ENCODE measurements at regions not wholly inside any gene's neighbourhood (a gene's known extent, or its start where the extent isn't known, plus 50 kb on each side); places are given as distances from the start of the nearest gene placed in this dataset.

GRCh38 chr16:51402298-51402697 lies 251.2 kb upstream of the SALL1 start:
- CTCF ChIA-PET = no interaction called here

GRCh38 chr16:51401673-51402072 lies 250.6 kb upstream of the SALL1 start:
- Histone ChIP-seq H3K9me3 (ENCODE audit: control insufficient read depth, insufficient read depth, low read length) (no peaks in the 10 kb centered on the region; the same call in 1 of the 2 replicates), H3K27ac (ENCODE audit: low read depth, low read length) (no peak overlapping the region), H3K4me3 (ENCODE audit: low read depth, low read length) (no peak overlapping the region), H3K27me3 (ENCODE audit: control insufficient read depth, insufficient read depth, low read length) (no peaks in the 10 kb centered on the region)
- ChIA-PET POLR2A (no interaction called here), CTCF (no interaction called here)
- DNase-seq (ENCODE audit: low read depth, low spot score) = no peak
- TF ChIP-seq, protein P1, sequence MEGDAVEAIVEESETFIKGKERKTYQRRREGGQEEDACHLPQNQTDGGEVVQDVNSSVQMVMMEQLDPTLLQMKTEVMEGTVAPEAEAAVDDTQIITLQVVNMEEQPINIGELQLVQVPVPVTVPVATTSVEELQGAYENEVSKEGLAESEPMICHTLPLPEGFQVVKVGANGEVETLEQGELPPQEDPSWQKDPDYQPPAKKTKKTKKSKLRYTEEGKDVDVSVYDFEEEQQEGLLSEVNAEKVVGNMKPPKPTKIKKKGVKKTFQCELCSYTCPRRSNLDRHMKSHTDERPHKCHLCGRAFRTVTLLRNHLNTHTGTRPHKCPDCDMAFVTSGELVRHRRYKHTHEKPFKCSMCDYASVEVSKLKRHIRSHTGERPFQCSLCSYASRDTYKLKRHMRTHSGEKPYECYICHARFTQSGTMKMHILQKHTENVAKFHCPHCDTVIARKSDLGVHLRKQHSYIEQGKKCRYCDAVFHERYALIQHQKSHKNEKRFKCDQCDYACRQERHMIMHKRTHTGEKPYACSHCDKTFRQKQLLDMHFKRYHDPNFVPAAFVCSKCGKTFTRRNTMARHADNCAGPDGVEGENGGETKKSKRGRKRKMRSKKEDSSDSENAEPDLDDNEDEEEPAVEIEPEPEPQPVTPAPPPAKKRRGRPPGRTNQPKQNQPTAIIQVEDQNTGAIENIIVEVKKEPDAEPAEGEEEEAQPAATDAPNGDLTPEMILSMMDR (IDR thresholded peaks at IDR 0.05; ENCODE audit: low read depth, low read length) = no peak

More at GRCh38 chr16:51402298-51402697, 251.2 kb upstream of the SALL1 start:
- no peak for DNase-seq (ENCODE audit: low read depth, low spot score)
- Histone ChIP-seq H3K9me3 (ENCODE audit: control insufficient read depth, insufficient read depth, low read length) (no peaks in the 10 kb centered on the region; the same call in 1 of the 2 replicates), H3K27ac (ENCODE audit: low read depth, low read length) (no peak overlapping the region), H3K4me3 (ENCODE audit: low read depth, low read length) (no peak overlapping the region), H3K27me3 (ENCODE audit: control insufficient read depth, insufficient read depth, low read length) (no peaks in the 10 kb centered on the region)
- TF ChIP-seq, protein P1 (IDR thresholded peaks at IDR 0.05; ENCODE audit: low read depth, low read length) = no peak
- POLR2A ChIA-PET = no interaction called here

- no peak for DNase-seq (ENCODE audit: low read depth, low spot score)
- POLR2A ChIA-PET = no interaction called here
- CTCF ChIA-PET = no interaction called here
Measured at GRCh38 chr16:51399908-51400670, 249.0 kb upstream of the SALL1 start.

DNA sequence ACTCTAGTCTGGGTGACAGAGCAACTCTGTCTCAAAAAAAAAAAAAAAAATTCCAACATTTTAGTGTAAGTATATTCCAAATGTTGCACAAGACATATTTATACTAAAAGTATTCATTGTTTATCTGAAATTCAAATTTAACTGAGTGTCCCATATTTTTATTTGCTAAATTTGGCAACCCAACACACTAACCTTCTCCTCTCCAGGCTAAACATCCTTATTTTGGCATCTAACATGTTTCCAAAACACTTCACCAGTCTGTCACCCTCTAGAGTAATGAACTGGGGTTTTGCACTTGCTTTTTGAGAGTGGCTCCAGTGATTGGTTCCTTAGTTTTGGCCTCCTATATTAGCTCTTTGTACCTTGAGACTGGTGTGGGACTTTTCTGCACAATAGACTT lies 243.4 kb upstream of the SALL1 start:
- Histone ChIP-seq H3K27me3 (ENCODE audit: control insufficient read depth, insufficient read depth, low read length) (no peaks in the 10 kb centered on the region), H3K9me3 (ENCODE audit: control insufficient read depth, insufficient read depth, low read length) (no peaks in the 10 kb centered on the region), H3K4me3 (ENCODE audit: low read depth, low read length) (no peak overlapping the region), H3K27ac (ENCODE audit: low read depth, low read length) (no peak overlapping the region)
- ChIA-PET POLR2A (no interaction called here), CTCF (interaction anchor here (0.7 kb wide), 1 partner anchor 175 kb away, joined by 4 read pairs; no protein-coding TSS in a partner anchor)
- TF ChIP-seq, protein P1 (IDR thresholded peaks at IDR 0.05; ENCODE audit: low read depth, low read length) = no peak
- no peak for DNase-seq (ENCODE audit: low read depth, low spot score)

More at GRCh38 chr16:51399908-51400670, 249.0 kb upstream of the SALL1 start:
- Histone ChIP-seq H3K4me3 (ENCODE audit: low read depth, low read length) (no peak overlapping the region), H3K27me3 (ENCODE audit: control insufficient read depth, insufficient read depth, low read length) (no peaks in the 10 kb centered on the region), H3K27ac (ENCODE audit: low read depth, low read length) (no peak overlapping the region), H3K9me3 (ENCODE audit: control insufficient read depth, insufficient read depth, low read length) (no peaks in the 10 kb centered on the region; the same call in 1 of the 2 replicates)
- TF ChIP-seq, protein P1 (IDR thresholded peaks at IDR 0.05; ENCODE audit: low read depth, low read length) = no peak

- H3K4me3 ChIP-seq (ENCODE audit: low read depth, low read length) = no peak overlapping the region
- no peak overlapping the region for H3K27ac ChIP-seq (ENCODE audit: low read depth, low read length)
- no peaks in the 10 kb centered on the region for H3K27me3 ChIP-seq (ENCODE audit: control insufficient read depth, insufficient read depth, low read length)
- CTCF ChIA-PET = interaction anchor here (0.5 to 0.9 kb wide), 3 partner anchors 176 to 587 kb away, joined by 3 to 4 read pairs (median 3); no protein-coding TSS in a partner anchor
- no peak for DNase-seq (ENCODE audit: low read depth, low spot score)
- TF ChIP-seq, protein P1 (IDR thresholded peaks at IDR 0.05; ENCODE audit: low read depth, low read length) = no peak
- peaks cover 6% of the 10 kb centered on the region for H3K9me3 ChIP-seq (ENCODE audit: control insufficient read depth, insufficient read depth, low read length)
- POLR2A ChIA-PET = no interaction called here
Measured at GRCh38 chr16:51393381-51394005, 242.4 kb upstream of the SALL1 start.
